ENCODE measurements at regions not wholly inside any gene's neighbourhood (a gene's known extent, or its start where the extent isn't known, plus 50 kb on each side); places are given as distances from the start of the nearest gene placed in this dataset.

GRCh38 chr2:163236553-163236952 lies 398.0 kb upstream of the KCNH7 start:
- TF ChIP-seq POLR2A (IDR thresholded peaks at IDR 0.05), result no peak
- TF ChIP-seq CTCF (IDR thresholded peaks at IDR 0.05), result no peak
- no peak for TF ChIP-seq POLR2AphosphoS5 (IDR thresholded peaks at IDR 0.05)
